ENCODE measurements at regions not wholly inside any gene's neighbourhood (a gene's known extent, or its start where the extent isn't known, plus 50 kb on each side); places are given as distances from the start of the nearest gene placed in this dataset.
A peak's percentile ranks its signal among the peaks of the same experiment; 100 is the strongest.

DNA sequence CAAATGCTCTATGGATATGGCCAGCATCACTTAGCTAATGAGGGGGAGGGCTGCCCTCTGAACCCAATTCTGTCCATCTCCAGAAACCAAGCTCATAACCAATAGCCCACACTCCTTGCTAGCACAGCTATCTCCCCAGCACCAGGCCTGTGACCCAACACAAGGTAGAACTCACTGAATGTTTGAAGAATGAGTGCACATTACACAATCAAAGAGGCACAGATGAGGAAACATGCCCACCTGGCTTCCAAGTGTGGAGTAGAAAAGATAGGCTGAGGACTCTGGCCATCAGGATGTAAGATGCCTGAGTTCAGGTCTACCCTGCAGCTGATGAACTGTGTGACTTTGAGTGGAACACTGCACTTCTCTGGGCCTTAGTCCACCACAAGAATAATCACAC is 268.4 kb downstream of the BCL11B start:
- H3K36me3 Mint-ChIP-seq (ENCODE audit: low read depth): no peaks in the 10 kb centered on the region
- no peaks in the 10 kb centered on the region for H3K27me3 Mint-ChIP-seq
- intact Hi-C loops (cut with micrococcal nuclease): no loop called here
- H3K4me3 Mint-ChIP-seq: no peak overlapping the region
- no peak overlapping the region for H3K27ac Mint-ChIP-seq
- peaks cover 3% of the 10 kb centered on the region for H3K4me1 Mint-ChIP-seq
- H3K9me3 Mint-ChIP-seq: peaks cover under 1% of the 10 kb centered on the region
- no peak for DNase-seq

DNA sequence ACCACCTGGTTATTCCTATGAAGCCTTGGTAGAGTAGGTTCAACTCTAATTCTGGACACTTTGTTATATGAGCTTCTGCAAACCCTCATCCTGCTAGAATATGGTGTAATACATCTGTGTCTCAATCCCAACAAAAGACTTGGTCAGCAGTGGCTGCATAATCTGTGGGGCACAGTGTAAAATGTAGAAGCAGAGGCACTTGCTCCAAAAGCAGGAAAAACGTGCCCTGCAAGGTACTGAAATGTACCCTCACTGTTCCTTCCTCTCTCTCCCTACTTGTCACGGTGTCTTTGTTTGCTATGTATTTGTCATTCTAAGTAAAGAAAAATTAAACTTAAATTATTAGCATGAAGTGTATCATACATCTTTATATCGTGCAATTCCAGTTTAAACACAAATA is 267.9 kb downstream of the BCL11B start:
- no peaks in the 10 kb centered on the region for H3K9me3 Mint-ChIP-seq
- no peak overlapping the region for H3K4me3 Mint-ChIP-seq
- no peaks in the 10 kb centered on the region for H3K36me3 Mint-ChIP-seq (ENCODE audit: low read depth)
- no peak overlapping the region for H3K27ac Mint-ChIP-seq
- H3K27me3 Mint-ChIP-seq: no peaks in the 10 kb centered on the region
- DNase-seq: peak; percentile 44
- intact Hi-C loops (cut with micrococcal nuclease): no loop called here
- peaks cover 3% of the 10 kb centered on the region for H3K4me1 Mint-ChIP-seq

DNA sequence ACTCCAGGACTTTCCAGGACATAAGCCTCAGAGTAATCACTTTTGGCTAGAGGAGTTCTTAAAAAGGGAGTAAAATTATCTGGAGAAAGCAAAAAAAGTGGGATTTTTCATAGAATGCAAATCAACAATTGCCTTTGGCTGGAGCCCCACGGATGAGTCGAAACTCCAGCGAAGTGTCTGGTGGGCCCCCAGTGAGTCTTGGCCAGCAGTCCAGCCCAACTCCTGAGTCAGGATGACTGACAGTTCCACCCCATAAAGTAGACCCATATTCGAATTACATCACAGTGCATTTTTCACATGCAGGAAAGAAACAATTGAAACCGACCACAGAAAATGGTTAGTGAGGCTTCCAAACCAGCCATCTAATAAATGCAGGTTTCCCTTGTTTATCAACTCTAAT is 265.7 kb downstream of the BCL11B start:
- Mint-ChIP-seq H3K4me1 (peaks cover 9% of the 10 kb centered on the region), H3K27me3 (no peaks in the 10 kb centered on the region), H3K4me3 (no peak overlapping the region), H3K9me3 (peaks cover 8% of the 10 kb centered on the region), H3K27ac (no peak overlapping the region), H3K36me3 (ENCODE audit: low read depth) (no peaks in the 10 kb centered on the region)
- DNase-seq: no peak
- intact Hi-C loops (cut with micrococcal nuclease): no loop called here

DNA sequence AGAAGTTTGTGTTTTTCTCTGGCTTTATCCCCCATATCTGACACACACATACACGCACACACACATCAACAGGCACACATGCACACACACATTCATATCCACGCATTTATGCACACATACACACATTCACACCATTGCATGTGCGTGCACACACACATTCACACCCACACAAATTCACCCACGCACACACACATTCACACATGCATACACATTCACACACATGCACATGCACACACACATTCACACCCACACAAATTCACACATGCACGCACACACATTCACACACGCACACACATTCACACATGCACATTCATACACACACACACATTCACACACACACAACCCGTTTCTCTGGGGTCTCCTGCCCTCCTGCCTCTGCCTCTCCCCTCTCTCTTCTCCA is 264.2 kb downstream of the BCL11B start:
- Mint-ChIP-seq H3K4me1 (peaks cover 9% of the 10 kb centered on the region), H3K36me3 (ENCODE audit: low read depth) (no peaks in the 10 kb centered on the region), H3K27me3 (no peaks in the 10 kb centered on the region), H3K4me3 (no peak overlapping the region), H3K27ac (no peak overlapping the region), H3K9me3 (peaks cover 8% of the 10 kb centered on the region)
- intact Hi-C loops (cut with micrococcal nuclease): no loop called here
- DNase-seq: no peak

DNA sequence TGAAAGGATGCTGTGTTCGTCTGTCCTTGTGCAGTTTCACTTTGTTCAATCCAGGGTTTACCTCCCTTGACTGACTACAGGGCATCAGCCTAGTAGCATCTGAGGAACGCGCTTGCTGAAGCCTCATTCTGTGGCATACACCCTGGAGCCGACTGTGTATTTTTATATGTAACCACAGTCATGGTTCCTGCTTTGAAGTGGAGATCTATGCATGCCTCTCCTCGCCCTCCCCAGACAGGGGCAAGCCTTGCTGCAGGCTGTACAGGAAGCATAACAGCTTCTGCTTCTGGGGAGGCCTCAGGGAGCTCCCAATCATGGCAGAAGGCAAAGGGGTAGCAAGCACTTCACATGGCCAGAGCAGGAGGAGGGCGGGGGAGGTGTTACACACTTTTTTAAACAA is 262.1 kb downstream of the BCL11B start:
- H3K4me1 Mint-ChIP-seq: peaks cover 6% of the 10 kb centered on the region
- H3K4me3 Mint-ChIP-seq: peak overlapping the region; percentile 11
- no peaks in the 10 kb centered on the region for H3K27me3 Mint-ChIP-seq
- H3K9me3 Mint-ChIP-seq: peaks cover 8% of the 10 kb centered on the region
- no peaks in the 10 kb centered on the region for H3K36me3 Mint-ChIP-seq (ENCODE audit: low read depth)
- peak; percentile 65 for DNase-seq
- peak overlapping the region; percentile 17 for H3K27ac Mint-ChIP-seq
- intact Hi-C loops (cut with micrococcal nuclease): no loop called here

DNA sequence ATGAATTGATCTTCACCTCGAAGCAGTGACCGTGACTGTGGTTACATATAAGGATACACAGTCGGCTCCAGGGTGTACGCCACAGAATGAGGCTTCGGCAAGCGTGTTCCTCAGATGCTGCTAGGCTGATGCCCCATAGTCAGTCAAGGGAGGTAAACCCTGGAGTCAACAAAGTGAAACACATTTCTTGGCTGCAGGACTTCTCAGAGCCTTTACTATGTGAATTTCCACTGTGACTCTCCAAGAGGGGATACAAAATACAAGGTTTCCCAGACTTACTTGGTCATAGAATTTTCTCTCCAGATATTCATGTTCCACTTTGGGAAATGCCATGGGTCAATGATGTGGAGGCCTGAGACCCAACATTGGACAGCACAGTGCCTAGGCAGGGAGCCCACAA is 260.6 kb downstream of the BCL11B start:
- no peaks in the 10 kb centered on the region for H3K36me3 Mint-ChIP-seq (ENCODE audit: low read depth)
- no peaks in the 10 kb centered on the region for H3K27me3 Mint-ChIP-seq
- H3K9me3 Mint-ChIP-seq: peaks cover 8% of the 10 kb centered on the region
- DNase-seq: no peak
- intact Hi-C loops (cut with micrococcal nuclease): no loop called here
- peaks cover 6% of the 10 kb centered on the region for H3K4me1 Mint-ChIP-seq
- no peak overlapping the region for H3K27ac Mint-ChIP-seq
- H3K4me3 Mint-ChIP-seq: no peak overlapping the region

DNA sequence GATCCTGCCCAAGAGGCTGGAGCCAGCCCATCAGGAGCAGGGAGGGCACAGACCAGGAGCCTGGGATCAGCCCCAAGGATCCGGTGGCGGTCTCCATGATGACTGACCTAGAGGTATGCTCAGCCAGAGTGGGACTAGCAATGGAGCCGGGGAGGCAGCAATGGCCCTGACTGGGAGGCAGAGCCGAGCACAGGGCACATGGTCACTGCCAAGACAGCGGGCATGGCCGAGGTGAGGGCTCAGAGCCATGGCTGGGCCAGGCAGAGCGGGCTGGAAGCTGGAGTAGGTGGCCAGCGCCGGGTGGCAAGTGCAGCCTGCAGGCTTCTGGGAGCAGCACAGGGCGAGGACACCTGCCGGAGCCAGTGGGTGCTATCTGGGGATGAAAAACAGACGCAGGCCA is 259.3 kb downstream of the BCL11B start:
- no peaks in the 10 kb centered on the region for H3K36me3 Mint-ChIP-seq (ENCODE audit: low read depth)
- H3K4me3 Mint-ChIP-seq: no peak overlapping the region
- no peaks in the 10 kb centered on the region for H3K27me3 Mint-ChIP-seq
- no peak overlapping the region for H3K27ac Mint-ChIP-seq
- H3K9me3 Mint-ChIP-seq: peaks cover 8% of the 10 kb centered on the region
- peaks cover 6% of the 10 kb centered on the region for H3K4me1 Mint-ChIP-seq
- intact Hi-C loops (cut with micrococcal nuclease): no loop called here
- DNase-seq: no peak

DNA sequence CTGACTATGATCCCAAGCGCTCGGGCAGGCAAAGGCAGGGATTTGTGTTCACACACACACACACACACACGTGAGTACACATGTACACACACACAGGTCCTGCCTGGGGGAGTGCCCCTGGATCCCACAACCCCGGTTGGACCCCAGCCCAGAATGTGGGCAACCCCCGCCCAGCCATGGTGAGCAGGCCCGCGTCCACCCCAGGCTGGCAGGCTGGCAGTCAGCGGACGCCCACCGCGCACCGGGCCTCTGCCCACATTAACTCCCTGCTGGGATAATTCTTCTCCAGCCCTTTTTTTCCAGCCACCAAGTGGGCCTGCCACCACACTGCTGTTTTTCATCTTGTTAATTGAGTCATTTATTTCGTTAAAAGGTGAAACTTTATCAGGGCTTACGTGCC is 256.2 kb downstream of the BCL11B start:
- Mint-ChIP-seq H3K9me3 (peaks cover 3% of the 10 kb centered on the region), H3K27me3 (no peaks in the 10 kb centered on the region), H3K4me1 (peaks cover 4% of the 10 kb centered on the region), H3K4me3 (no peak overlapping the region), H3K36me3 (ENCODE audit: low read depth) (no peaks in the 10 kb centered on the region), H3K27ac (no peak overlapping the region)
- intact Hi-C loops (cut with micrococcal nuclease): no loop called here
- DNase-seq: no peak

DNA sequence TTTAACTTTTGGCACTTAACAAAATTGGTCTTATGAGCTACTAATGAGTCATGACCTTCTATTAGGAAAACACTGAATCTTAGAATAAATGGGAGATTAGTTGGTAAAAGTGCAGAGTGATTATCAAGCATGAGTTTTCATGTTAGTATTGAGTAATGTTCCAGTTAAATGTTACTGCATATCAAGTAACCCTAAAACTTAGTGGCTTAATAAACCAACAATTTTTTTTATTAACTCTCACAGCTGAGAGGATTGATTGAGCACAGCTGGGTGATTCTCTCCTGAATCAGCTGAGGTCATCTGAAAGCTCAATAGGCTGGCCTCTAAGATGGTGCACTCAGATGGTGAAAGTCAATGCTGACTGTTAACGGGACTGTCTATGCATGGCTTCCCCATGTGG is 248.6 kb downstream of the BCL11B start:
- Mint-ChIP-seq H3K4me3 (no peak overlapping the region), H3K4me1 (peaks cover 19% of the 10 kb centered on the region), H3K27ac (no peak overlapping the region), H3K36me3 (ENCODE audit: low read depth) (peaks cover 2% of the 10 kb centered on the region), H3K9me3 (peaks cover 23% of the 10 kb centered on the region), H3K27me3 (no peaks in the 10 kb centered on the region)
- intact Hi-C loops (cut with micrococcal nuclease): no loop called here
- no peak for DNase-seq

DNA sequence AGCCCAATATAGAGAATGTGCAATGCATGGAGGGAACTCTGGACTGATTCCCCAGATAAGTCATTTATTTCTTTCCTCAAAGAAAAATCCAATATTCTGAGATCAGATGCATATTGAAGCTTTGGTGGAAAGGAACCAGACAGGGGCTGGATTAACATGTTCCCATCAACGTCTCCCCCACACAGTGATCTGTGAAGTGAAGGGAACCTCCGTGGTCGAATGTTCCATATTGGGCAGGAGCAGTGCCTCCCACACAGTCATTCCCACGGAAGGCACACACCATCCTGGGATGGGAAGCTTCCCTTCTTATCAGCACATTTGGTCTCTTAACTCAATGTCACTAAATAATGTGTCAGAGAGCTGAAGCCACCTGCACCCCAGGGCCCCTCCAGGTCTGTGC is 247.1 kb downstream of the BCL11B start:
- H3K9me3 Mint-ChIP-seq: peaks cover 23% of the 10 kb centered on the region
- intact Hi-C loops (cut with micrococcal nuclease): no loop called here
- H3K4me3 Mint-ChIP-seq: no peak overlapping the region
- no peak overlapping the region for H3K27ac Mint-ChIP-seq
- H3K4me1 Mint-ChIP-seq: peaks cover 19% of the 10 kb centered on the region
- peaks cover 2% of the 10 kb centered on the region for H3K36me3 Mint-ChIP-seq (ENCODE audit: low read depth)
- no peak for DNase-seq
- no peaks in the 10 kb centered on the region for H3K27me3 Mint-ChIP-seq

DNA sequence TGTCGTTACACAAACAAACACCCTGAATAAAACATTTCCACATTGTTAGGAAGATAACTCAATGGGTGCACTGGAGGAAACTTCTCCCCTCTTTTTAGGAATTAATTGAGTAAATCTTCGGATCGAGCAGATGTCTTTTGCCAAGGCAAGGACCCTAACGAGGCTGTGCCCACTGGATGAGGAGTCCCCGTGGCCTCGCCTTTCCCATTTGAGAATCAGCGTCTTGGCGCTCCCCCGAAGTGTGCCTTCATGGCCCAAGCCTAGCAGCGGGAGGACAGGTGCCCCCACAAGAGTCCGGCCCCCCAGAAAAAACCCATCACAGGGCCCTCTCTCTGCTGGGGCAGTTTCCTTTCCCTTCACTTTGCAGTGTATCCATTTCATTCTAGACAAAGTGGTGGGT is 246.6 kb downstream of the BCL11B start:
- H3K27me3 Mint-ChIP-seq: no peaks in the 10 kb centered on the region
- intact Hi-C loops (cut with micrococcal nuclease): no loop called here
- no peak for DNase-seq
- H3K4me3 Mint-ChIP-seq: no peak overlapping the region
- peaks cover 2% of the 10 kb centered on the region for H3K36me3 Mint-ChIP-seq (ENCODE audit: low read depth)
- H3K9me3 Mint-ChIP-seq: peaks cover 23% of the 10 kb centered on the region
- H3K4me1 Mint-ChIP-seq: peaks cover 16% of the 10 kb centered on the region
- H3K27ac Mint-ChIP-seq: no peak overlapping the region

DNA sequence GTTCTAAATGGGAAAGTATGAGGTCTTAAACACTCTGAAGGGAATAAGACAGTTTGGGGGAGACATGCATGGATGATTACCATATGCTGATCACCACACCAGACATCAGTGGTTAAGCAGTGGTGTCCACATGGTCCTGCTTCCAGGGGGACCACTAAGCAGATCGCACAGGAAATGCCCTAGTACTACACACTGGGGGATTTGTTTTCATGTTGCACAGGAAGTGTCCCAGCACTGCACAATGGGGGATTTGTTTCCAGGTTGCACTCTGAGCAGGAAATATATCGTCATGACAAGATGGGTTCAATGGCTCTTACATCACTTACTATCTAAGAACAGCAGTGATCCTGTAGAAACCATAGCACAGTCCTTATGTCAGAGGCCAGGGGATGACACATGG is 245.5 kb downstream of the BCL11B start:
- Mint-ChIP-seq H3K9me3 (peaks cover 18% of the 10 kb centered on the region), H3K36me3 (ENCODE audit: low read depth) (peaks cover 2% of the 10 kb centered on the region), H3K4me1 (peaks cover 15% of the 10 kb centered on the region), H3K27ac (no peak overlapping the region), H3K27me3 (no peaks in the 10 kb centered on the region), H3K4me3 (no peak overlapping the region)
- intact Hi-C loops (cut with micrococcal nuclease): no loop called here
- peak; percentile 61 for DNase-seq

DNA sequence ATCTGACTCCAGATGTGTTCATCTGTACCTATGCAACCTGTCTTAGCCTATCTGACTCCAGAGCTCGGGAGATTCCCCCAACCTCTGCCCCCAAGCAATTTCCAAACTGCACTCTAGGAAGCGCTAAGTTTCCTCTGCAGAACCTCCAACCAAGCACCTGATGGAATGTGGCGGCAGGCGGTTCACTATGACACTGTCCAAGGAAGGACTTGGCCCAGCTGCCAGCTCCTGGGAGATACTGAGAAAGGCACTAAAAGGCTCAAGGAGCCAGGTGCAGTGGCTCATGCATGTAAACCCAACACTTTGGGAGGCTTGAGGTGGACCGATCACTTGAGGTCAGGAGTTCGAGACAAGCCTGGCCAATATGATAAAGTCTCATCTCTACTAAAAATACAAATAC is 244.0 kb downstream of the BCL11B start:
- Mint-ChIP-seq H3K9me3 (peaks cover 10% of the 10 kb centered on the region), H3K27me3 (no peaks in the 10 kb centered on the region), H3K4me1 (peaks cover 5% of the 10 kb centered on the region), H3K27ac (no peak overlapping the region), H3K36me3 (ENCODE audit: low read depth) (peaks cover 2% of the 10 kb centered on the region), H3K4me3 (no peak overlapping the region)
- no peak for DNase-seq
- intact Hi-C loops (cut with micrococcal nuclease): no loop called here

DNA sequence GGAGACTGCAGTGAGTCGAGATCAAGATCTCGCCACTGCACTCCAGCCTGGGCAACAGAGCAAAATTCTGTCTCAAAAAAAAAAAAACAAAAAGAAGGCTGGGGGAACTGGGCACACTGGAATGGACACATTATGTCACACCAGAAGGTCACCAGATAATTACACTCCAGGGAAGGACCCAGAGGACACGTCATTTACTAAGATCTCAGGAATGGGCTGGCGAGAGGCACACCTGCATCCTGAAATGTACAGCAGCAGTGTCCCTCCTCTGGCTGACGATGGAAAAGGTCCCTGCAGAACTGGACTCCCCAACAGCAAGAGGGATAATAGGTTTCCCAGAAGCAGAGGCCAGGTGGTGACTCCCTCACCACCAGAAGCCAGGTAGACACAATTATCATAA is 243.5 kb downstream of the BCL11B start:
- H3K36me3 Mint-ChIP-seq (ENCODE audit: low read depth): peaks cover 2% of the 10 kb centered on the region
- intact Hi-C loops (cut with micrococcal nuclease): no loop called here
- H3K4me1 Mint-ChIP-seq: peaks cover 5% of the 10 kb centered on the region
- no peak overlapping the region for H3K27ac Mint-ChIP-seq
- no peak overlapping the region for H3K4me3 Mint-ChIP-seq
- DNase-seq: no peak
- H3K27me3 Mint-ChIP-seq: no peaks in the 10 kb centered on the region
- peaks cover 10% of the 10 kb centered on the region for H3K9me3 Mint-ChIP-seq

DNA sequence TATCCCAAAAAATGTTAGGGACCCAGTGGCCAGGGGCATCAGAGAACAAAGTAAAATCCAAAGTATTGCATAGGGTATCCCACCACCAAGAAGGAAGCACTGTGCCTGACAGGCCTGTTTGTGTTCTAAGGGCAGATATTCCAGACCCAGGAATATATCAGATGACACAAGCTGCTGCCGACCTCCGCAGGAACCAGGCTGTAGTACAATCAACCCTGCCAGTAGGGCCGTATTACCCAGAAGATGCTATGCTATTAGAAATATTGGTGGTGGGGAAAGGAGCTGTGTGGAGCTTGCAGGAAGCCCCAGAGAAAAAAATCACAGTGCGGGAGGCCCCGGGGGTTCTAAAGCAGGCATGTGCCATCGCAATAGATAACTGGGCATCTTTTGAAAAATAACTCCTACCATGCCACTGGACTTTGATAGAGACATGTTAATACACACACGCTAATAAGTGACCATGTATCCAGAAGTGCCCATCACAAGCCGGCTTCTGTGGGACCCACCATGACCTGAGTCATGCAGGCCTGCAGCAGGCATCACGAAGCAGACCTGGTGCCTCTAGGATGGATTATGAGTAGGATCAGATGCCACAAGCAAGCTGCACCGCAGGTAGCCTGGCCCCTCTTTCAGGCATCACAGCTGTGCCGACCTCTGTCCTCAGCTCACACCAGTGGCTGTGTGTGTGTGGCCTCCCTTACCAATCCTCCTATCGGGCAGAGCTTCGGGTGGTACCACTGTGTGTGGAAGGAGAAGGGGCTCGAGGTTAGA is 242.7 kb downstream of the BCL11B start:
- Mint-ChIP-seq H3K4me1 (peaks cover 5% of the 10 kb centered on the region), H3K9me3 (peaks cover 8% of the 10 kb centered on the region), H3K27me3 (no peaks in the 10 kb centered on the region), H3K4me3 (no peak overlapping the region), H3K36me3 (ENCODE audit: low read depth) (peaks cover 2% of the 10 kb centered on the region), H3K27ac (no peak overlapping the region)
- intact Hi-C loops (cut with micrococcal nuclease): no loop called here
- no peak for DNase-seq

Measured in activated CD4-positive, alpha-beta T cell treated with anti-CD3 and anti-CD28 coated beads, Interleukin-2, amount 10 ng/mL, durations not matched to agents 24 days and 14 days (primary cell).